ENCODE measurements at regions not wholly inside any gene's neighbourhood (a gene's known extent, or its start where the extent isn't known, plus 50 kb on each side); places are given as distances from the start of the nearest gene placed in this dataset.
A peak's percentile ranks its signal among the peaks of the same experiment; 100 is the strongest.

GRCh38 chr20:50277460-50278376 lies 87.1 kb downstream of the CEBPB start:
- DNase-seq, result no peak
- Mint-ChIP-seq H3K4me3 (no peak overlapping the region), H3K27ac (no peak overlapping the region), H3K9me3 (no peaks in the 10 kb centered on the region), H3K27me3 (peaks cover 36% of the 10 kb centered on the region), H3K4me1 (peaks cover 4% of the 10 kb centered on the region)
- ATAC-seq, result no peak

GRCh38 chr20:50278377-50278683 lies 87.7 kb downstream of the CEBPB start:
- H3K4me3 Mint-ChIP-seq, result no peak overlapping the region
- ATAC-seq, result no peak
- peaks cover 10% of the 10 kb centered on the region for H3K4me1 Mint-ChIP-seq
- peak overlapping the region in 1 of 2 donors; percentile 15 for H3K27ac Mint-ChIP-seq
- H3K9me3 Mint-ChIP-seq, result no peaks in the 10 kb centered on the region
- peaks cover 36% of the 10 kb centered on the region for H3K27me3 Mint-ChIP-seq
- DNase-seq, result no peak

GRCh38 chr20:50278684-50279531 lies 88.3 kb downstream of the CEBPB start:
- peaks cover 32% of the 10 kb centered on the region for H3K27me3 Mint-ChIP-seq
- no peak overlapping the region for H3K27ac Mint-ChIP-seq
- DNase-seq (no peak), ATAC-seq (no peak)
- H3K4me3 Mint-ChIP-seq, result no peak overlapping the region
- H3K9me3 Mint-ChIP-seq, result no peaks in the 10 kb centered on the region
- H3K4me1 Mint-ChIP-seq, result peaks cover 11% of the 10 kb centered on the region

GRCh38 chr20:50279988-50280850 lies 89.6 kb downstream of the CEBPB start:
- Mint-ChIP-seq H3K4me3 (no peak overlapping the region), H3K9me3 (no peaks in the 10 kb centered on the region), H3K27me3 (peaks cover 26% of the 10 kb centered on the region), H3K4me1 (peaks cover 21% of the 10 kb centered on the region), H3K27ac (no peak overlapping the region)
- no peak for ATAC-seq
- no peak for DNase-seq

GRCh38 chr20:50280851-50281655 lies 90.4 kb downstream of the CEBPB start:
- peaks cover 26% of the 10 kb centered on the region for H3K27me3 Mint-ChIP-seq
- ATAC-seq (no peak), DNase-seq (no peak)
- H3K4me1 Mint-ChIP-seq, result peaks cover 29% of the 10 kb centered on the region
- H3K27ac Mint-ChIP-seq, result no peak overlapping the region
- H3K4me3 Mint-ChIP-seq, result no peak overlapping the region
- H3K9me3 Mint-ChIP-seq, result no peaks in the 10 kb centered on the region

- H3K27ac Mint-ChIP-seq, result peak overlapping the region in 1 of 2 donors; percentile 23
- no peaks in the 10 kb centered on the region for H3K9me3 Mint-ChIP-seq
- H3K4me3 Mint-ChIP-seq, result no peak overlapping the region
- DNase-seq (peak; percentile 12 to 28), ATAC-seq (no peak)
- peaks cover 21% of the 10 kb centered on the region for H3K27me3 Mint-ChIP-seq
- peaks cover 33% of the 10 kb centered on the region for H3K4me1 Mint-ChIP-seq
These were observed 91.4 kb downstream of the CEBPB start for GRCh38 chr20:50281831-50282591.

GRCh38 chr20:50282592-50283241 lies 92.1 kb downstream of the CEBPB start:
- no peak for ATAC-seq
- peak overlapping the region; percentile 5 to 35 for H3K27ac Mint-ChIP-seq
- peaks cover 18% of the 10 kb centered on the region for H3K27me3 Mint-ChIP-seq
- H3K4me1 Mint-ChIP-seq, result peaks cover 33% of the 10 kb centered on the region
- no peak for DNase-seq
- no peaks in the 10 kb centered on the region for H3K9me3 Mint-ChIP-seq
- no peak overlapping the region for H3K4me3 Mint-ChIP-seq

- peaks cover 33% of the 10 kb centered on the region for H3K4me1 Mint-ChIP-seq
- peak overlapping the region in 1 of 2 donors; percentile 35 for H3K27ac Mint-ChIP-seq
- no peak overlapping the region for H3K4me3 Mint-ChIP-seq
- no peak for ATAC-seq
- no peaks in the 10 kb centered on the region for H3K9me3 Mint-ChIP-seq
- peaks cover 24% of the 10 kb centered on the region for H3K27me3 Mint-ChIP-seq
- no peak for DNase-seq
These were observed 92.7 kb downstream of the CEBPB start for GRCh38 chr20:50283370-50283769.

GRCh38 chr20:50283922-50284810 lies 93.5 kb downstream of the CEBPB start:
- H3K27ac Mint-ChIP-seq, result no peak overlapping the region
- no peak for DNase-seq
- H3K27me3 Mint-ChIP-seq, result peaks cover 27% of the 10 kb centered on the region
- H3K9me3 Mint-ChIP-seq, result no peaks in the 10 kb centered on the region
- peak; percentile 41 for ATAC-seq
- H3K4me1 Mint-ChIP-seq, result peaks cover 33% of the 10 kb centered on the region
- H3K4me3 Mint-ChIP-seq, result no peak overlapping the region

- ATAC-seq, result no peak
- no peak for DNase-seq
- peaks cover 27% of the 10 kb centered on the region for H3K27me3 Mint-ChIP-seq
- H3K9me3 Mint-ChIP-seq, result no peaks in the 10 kb centered on the region
- H3K4me1 Mint-ChIP-seq, result peaks cover 33% of the 10 kb centered on the region
- peak overlapping the region in 1 of 2 donors; percentile 57 for H3K27ac Mint-ChIP-seq
- no peak overlapping the region for H3K4me3 Mint-ChIP-seq
These were observed 94.3 kb downstream of the CEBPB start for GRCh38 chr20:50284811-50285375.

GRCh38 chr20:50285376-50286173 lies 94.9 kb downstream of the CEBPB start:
- Mint-ChIP-seq H3K4me1 (peaks cover 33% of the 10 kb centered on the region), H3K27ac (peak overlapping the region in 1 of 2 donors; percentile 80), H3K9me3 (no peaks in the 10 kb centered on the region), H3K27me3 (peaks cover 29% of the 10 kb centered on the region), H3K4me3 (peak overlapping the region in 1 of 2 donors; percentile 10)
- peak; percentile 58 for ATAC-seq
- no peak for DNase-seq

- H3K4me3 Mint-ChIP-seq, result no peak overlapping the region
- H3K27ac Mint-ChIP-seq, result peak overlapping the region in 1 of 2 donors; percentile 1
- no peaks in the 10 kb centered on the region for H3K9me3 Mint-ChIP-seq
- peaks cover 35% of the 10 kb centered on the region for H3K27me3 Mint-ChIP-seq
- peaks cover 33% of the 10 kb centered on the region for H3K4me1 Mint-ChIP-seq
- DNase-seq, result no peak
- ATAC-seq, result no peak
These were observed 95.5 kb downstream of the CEBPB start for GRCh38 chr20:50286174-50286511.

All from stimulated activated naive CD8-positive, alpha-beta T cell treated with anti-CD3 and anti-CD28 coated beads, Interleukin-15, amount 100 ng/mL, for 72 hours (primary cell).